Brain microvascular endothelial cell (primary cell): ENCODE measurements at regions not wholly inside any gene's neighbourhood (a gene's known extent, or its start where the extent isn't known, plus 50 kb on each side); places are given as distances from the start of the nearest gene placed in this dataset.

Source experiments
- DNase-seq: peaks from one replicate; pipeline ENCODE4 v3.0.0-alpha.2; 2020
- H3K27ac ChIP-seq: fragments of 250-450 bp; sonication (Bioruptor Pico); 2 replicates; pipeline ENCODE4 v1.5.1; 2020; ENCODE audit warnings: mild to moderate bottlenecking, moderate library complexity
- H3K27me3 ChIP-seq: fragments of 250-450 bp; sonication (Bioruptor Pico); replicated peaks from 2 replicates; pipeline ENCODE4 v1.5.1; 2020; ENCODE audit warnings: mild to moderate bottlenecking
- H3K36me3 ChIP-seq: fragments of 250-450 bp; sonication (Bioruptor Pico); replicated peaks from 2 replicates; pipeline ENCODE4 v1.5.1; 2020; ENCODE audit warnings: mild to moderate bottlenecking
- H3K4me3 ChIP-seq: 2 replicates; pipeline ENCODE4 v1.5.1; 2011; ENCODE audit warnings: low read depth, mild to moderate bottlenecking, control low read depth, low read length, moderate library complexity
- CTCF ChIP-seq: IDR thresholded peaks from 2 replicates; pipeline ENCODE4 v1.5.1; 2011; ENCODE audit warnings: low read depth, mild to moderate bottlenecking, moderate library complexity, low read length, control low read depth, inconsistent platforms; ENCODE audit errors: missing control alignments
- in situ Hi-C: cut with HindIII; loops from 2 replicates; pipeline ENCODE4 v1.10.0; 2017; ENCODE audit warnings: low sequenced_read_pairs, low pct_ligation_motif_present

DNA sequence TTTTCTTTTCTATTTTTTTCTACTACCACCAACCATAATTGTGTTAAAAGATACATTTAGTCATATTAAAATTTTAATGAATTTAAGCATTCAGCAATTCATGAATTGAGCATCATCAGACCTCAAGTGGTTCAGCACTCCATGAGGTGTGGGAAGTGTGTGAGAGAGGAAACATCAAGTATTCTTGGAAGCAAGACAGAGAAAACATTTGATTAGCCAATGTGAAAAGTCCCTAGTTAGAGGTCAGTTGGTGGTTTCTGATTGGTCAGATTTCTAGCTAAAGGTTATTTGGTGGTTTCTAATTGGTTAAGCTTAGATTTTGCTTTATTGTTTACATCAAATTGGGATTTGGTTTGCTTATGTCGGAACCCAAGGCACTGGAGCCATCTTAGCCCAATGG, 134.7 kb downstream of the KLF5 start:
- in situ Hi-C loops = no loop called here
- no peaks in the 10 kb centered on the region for H3K27me3 ChIP-seq
- TF ChIP-seq CTCF = no peak
- no peak overlapping the region for H3K27ac ChIP-seq
- no peak for DNase-seq
- no peak overlapping the region for H3K4me3 ChIP-seq
- no peaks in the 10 kb centered on the region for H3K36me3 ChIP-seq

- Histone ChIP-seq H3K27me3 (no peaks in the 10 kb centered on the region), H3K36me3 (no peaks in the 10 kb centered on the region), H3K4me3 (no peak overlapping the region), H3K27ac (no peak overlapping the region)
- in situ Hi-C loops = no loop called here
- no peak for TF ChIP-seq CTCF
- DNase-seq = no peak
Observed at GRCh38 chr13:73190477-73190876, 131.7 kb downstream of the KLF5 start.

DNA sequence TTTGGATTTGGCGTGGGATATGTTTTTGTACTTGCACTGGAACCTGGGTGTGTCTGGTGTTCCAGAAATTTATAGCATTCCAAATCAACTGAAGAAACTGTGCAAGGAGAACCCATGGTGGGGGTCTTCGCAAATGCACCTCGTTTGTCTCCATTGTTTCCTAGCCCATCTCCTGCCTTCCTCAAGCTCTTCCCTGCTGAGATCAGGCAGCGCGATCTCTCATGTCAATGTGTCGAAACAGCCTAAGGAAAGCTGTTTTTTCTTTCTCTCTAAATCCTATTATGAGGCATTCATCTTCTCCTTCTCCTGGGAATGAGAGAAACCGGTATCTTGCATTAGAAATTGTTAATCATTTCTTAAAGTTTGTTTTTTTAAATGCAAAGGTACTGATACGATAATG, 131.0 kb downstream of the KLF5 start:
- Histone ChIP-seq H3K4me3 (no peak overlapping the region), H3K27me3 (no peaks in the 10 kb centered on the region), H3K36me3 (no peaks in the 10 kb centered on the region), H3K27ac (no peak overlapping the region)
- TF ChIP-seq CTCF = no peak
- DNase-seq = no peak
- in situ Hi-C loops = no loop called here

DNA sequence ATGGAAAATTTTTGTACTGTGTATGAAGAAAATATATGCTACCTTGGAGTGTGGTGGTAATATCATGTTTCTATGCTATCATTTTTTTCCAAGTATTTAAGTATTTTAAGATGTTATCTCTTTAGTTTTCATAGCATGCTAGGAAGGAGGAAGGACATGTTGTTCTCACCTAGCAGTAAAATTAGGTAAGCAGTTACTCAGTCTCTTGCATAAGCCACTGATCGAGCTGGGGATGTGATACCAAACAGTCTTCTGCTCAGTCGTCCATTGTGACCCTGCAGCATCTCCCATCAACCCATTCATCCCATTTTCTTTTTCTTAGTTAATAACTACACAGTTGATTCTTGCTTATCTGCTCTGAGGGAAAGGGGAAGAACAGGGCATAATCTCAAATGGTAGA, 130.6 kb downstream of the KLF5 start:
- Histone ChIP-seq H3K27ac (no peak overlapping the region), H3K27me3 (no peaks in the 10 kb centered on the region), H3K4me3 (no peak overlapping the region), H3K36me3 (no peaks in the 10 kb centered on the region)
- in situ Hi-C loops = no loop called here
- no peak for DNase-seq
- TF ChIP-seq CTCF = no peak

DNA sequence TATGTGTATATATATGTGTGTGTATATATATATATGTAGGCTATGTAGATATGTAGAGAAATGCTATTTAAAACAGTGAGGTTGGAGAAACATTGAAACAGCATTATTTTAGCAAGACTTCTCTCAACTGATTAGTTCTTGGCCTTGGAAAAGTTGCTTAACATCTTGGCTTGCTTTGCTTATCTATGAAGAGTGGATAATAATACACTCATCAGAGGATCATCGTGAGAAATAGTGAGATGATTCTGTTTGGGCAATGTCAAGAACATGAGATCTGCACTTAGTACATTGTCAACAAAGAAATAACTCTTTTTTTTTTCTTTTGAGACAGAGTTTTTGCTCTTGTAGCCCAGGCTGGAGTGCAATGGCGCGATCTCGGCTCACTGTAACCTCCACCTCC, 128.3 kb downstream of the KLF5 start:
- no peak for DNase-seq
- in situ Hi-C loops = no loop called here
- H3K4me3 ChIP-seq = no peak overlapping the region
- no peak overlapping the region for H3K27ac ChIP-seq
- no peaks in the 10 kb centered on the region for H3K27me3 ChIP-seq
- H3K36me3 ChIP-seq = no peaks in the 10 kb centered on the region
- no peak for TF ChIP-seq CTCF

DNA sequence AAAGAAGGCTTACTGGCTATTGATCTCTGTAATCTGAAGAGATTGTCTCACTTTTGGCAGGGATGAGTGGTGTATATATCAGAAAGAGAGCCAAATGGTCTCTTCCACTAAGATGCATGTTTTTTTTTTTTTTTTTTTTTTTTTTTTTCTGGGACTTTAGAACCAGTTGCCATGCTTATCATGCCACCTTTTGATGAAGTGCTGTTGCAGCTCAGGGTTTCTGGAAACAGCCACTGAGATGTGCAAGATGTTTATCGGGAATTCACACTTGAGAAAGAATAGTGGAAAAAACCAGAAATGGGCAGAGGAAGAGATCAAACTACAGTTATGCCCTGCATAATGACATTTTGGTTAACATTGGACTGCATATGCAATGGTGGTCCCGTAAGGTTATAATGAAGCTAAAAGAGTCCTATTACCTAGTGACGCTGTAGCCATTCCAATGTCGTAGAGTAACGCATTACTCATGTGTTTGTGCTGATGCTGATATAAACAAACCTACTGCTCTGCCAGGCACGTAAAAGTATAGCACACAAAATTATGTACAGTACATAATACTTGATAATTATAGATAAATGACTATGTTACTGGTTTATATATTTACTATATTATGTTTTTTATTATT, 121.0 kb downstream of the KLF5 start:
- in situ Hi-C loops = no loop called here
- TF ChIP-seq CTCF = no peak
- Histone ChIP-seq H3K27ac (no peak overlapping the region), H3K27me3 (no peaks in the 10 kb centered on the region), H3K36me3 (no peaks in the 10 kb centered on the region), H3K4me3 (no peak overlapping the region)
- no peak for DNase-seq
